ENCODE measurements at regions not wholly inside any gene's neighbourhood (a gene's known extent, or its start where the extent isn't known, plus 50 kb on each side); places are given as distances from the start of the nearest gene placed in this dataset.

DNA sequence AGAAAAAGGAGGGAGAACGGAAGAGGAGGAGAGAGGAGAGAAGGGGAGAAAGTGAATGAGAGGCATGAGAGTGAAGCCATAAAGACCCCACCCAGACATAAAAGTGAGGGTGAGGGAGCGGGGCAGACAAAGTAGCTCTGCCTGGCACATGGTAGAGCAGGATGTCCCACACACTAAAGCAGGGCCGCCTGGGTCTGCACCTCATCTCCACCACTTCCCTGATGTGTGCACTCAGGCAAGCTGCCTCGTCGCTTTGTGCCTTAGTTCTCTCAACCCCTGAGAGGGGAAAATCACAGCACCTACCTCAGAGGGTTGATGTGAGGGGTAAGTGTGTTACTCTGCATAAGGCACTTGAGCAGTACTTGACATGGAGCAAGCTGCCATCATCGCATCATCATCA lies 488.1 kb downstream of the COG6 start:
- Mint-ChIP-seq H3K9me3 (no peaks in the 10 kb centered on the region), H3K27me3 (ENCODE audit: low read depth) (no peaks in the 10 kb centered on the region), H3K4me1 (no peaks in the 10 kb centered on the region), H3K27ac (no peak overlapping the region), H3K36me3 (no peaks in the 10 kb centered on the region), H3K4me3 (no peak overlapping the region)
- CTCF ChIA-PET = interaction anchor here (3.5 kb wide), 1 partner anchor 74 kb away, joined by 26 read pairs; no protein-coding TSS in a partner anchor
- no peak for ATAC-seq
- POLR2A ChIA-PET = no interaction called here
- no peak for DNase-seq (ENCODE audit: low spot score)
- TF ChIP-seq, protein P1, sequence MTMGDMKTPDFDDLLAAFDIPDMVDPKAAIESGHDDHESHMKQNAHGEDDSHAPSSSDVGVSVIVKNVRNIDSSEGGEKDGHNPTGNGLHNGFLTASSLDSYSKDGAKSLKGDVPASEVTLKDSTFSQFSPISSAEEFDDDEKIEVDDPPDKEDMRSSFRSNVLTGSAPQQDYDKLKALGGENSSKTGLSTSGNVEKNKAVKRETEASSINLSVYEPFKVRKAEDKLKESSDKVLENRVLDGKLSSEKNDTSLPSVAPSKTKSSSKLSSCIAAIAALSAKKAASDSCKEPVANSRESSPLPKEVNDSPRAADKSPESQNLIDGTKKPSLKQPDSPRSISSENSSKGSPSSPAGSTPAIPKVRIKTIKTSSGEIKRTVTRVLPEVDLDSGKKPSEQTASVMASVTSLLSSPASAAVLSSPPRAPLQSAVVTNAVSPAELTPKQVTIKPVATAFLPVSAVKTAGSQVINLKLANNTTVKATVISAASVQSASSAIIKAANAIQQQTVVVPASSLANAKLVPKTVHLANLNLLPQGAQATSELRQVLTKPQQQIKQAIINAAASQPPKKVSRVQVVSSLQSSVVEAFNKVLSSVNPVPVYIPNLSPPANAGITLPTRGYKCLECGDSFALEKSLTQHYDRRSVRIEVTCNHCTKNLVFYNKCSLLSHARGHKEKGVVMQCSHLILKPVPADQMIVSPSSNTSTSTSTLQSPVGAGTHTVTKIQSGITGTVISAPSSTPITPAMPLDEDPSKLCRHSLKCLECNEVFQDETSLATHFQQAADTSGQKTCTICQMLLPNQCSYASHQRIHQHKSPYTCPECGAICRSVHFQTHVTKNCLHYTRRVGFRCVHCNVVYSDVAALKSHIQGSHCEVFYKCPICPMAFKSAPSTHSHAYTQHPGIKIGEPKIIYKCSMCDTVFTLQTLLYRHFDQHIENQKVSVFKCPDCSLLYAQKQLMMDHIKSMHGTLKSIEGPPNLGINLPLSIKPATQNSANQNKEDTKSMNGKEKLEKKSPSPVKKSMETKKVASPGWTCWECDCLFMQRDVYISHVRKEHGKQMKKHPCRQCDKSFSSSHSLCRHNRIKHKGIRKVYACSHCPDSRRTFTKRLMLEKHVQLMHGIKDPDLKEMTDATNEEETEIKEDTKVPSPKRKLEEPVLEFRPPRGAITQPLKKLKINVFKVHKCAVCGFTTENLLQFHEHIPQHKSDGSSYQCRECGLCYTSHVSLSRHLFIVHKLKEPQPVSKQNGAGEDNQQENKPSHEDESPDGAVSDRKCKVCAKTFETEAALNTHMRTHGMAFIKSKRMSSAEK (CRISPR knock-in tag; IDR thresholded peaks at IDR 0.05; ENCODE audit: borderline replicate concordance) = no peak

DNA sequence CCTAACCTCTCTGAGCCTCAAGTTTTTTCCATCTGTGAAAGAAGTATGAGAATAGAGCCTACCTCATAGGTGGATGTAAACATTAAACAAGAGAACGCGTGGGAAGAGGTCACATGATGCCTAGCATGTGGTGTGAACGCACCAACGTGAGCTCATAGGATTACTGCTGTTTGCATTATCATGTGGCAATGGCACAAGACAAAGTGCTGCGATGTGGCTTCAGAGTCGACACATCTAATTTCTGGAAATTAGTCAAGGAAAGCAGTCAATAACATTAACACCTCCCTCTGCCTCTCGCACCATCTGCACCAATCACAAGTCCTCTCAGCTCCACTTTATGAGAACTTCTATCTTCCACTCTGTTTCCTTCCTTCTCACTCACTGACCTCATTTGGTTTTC lies 489.7 kb downstream of the COG6 start:
- H3K36me3 Mint-ChIP-seq = no peaks in the 10 kb centered on the region
- no peak overlapping the region for H3K4me3 Mint-ChIP-seq
- ATAC-seq (no peak), DNase-seq (ENCODE audit: low spot score) (no peak)
- no peak overlapping the region for H3K27ac Mint-ChIP-seq
- H3K4me1 Mint-ChIP-seq = no peaks in the 10 kb centered on the region
- H3K27me3 Mint-ChIP-seq (ENCODE audit: low read depth) = no peaks in the 10 kb centered on the region
- CTCF ChIA-PET = interaction anchor here (3.5 kb wide), 1 partner anchor 76 kb away, joined by 26 read pairs; no protein-coding TSS in a partner anchor
- no peaks in the 10 kb centered on the region for H3K9me3 Mint-ChIP-seq
- TF ChIP-seq CREM (CRISPR knock-in tag; IDR thresholded peaks at IDR 0.05) = no peak
- TF ChIP-seq, protein P2, sequence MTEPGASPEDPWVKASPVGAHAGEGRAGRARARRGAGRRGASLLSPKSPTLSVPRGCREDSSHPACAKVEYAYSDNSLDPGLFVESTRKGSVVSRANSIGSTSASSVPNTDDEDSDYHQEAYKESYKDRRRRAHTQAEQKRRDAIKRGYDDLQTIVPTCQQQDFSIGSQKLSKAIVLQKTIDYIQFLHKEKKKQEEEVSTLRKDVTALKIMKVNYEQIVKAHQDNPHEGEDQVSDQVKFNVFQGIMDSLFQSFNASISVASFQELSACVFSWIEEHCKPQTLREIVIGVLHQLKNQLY (CRISPR knock-in tag; IDR thresholded peaks at IDR 0.05) = no peak
- TF ChIP-seq, protein P3, sequence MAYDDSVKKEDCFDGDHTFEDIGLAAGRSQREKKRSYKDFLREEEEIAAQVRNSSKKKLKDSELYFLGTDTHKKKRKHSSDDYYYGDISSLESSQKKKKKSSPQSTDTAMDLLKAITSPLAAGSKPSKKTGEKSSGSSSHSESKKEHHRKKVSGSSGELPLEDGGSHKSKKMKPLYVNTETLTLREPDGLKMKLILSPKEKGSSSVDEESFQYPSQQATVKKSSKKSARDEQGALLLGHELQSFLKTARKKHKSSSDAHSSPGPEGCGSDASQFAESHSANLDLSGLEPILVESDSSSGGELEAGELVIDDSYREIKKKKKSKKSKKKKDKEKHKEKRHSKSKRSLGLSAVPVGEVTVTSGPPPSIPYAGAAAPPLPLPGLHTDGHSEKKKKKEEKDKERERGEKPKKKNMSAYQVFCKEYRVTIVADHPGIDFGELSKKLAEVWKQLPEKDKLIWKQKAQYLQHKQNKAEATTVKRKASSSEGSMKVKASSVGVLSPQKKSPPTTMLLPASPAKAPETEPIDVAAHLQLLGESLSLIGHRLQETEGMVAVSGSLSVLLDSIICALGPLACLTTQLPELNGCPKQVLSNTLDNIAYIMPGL (CRISPR knock-in tag; IDR thresholded peaks at IDR 0.05) = no peak
- TF ChIP-seq, protein P4, sequence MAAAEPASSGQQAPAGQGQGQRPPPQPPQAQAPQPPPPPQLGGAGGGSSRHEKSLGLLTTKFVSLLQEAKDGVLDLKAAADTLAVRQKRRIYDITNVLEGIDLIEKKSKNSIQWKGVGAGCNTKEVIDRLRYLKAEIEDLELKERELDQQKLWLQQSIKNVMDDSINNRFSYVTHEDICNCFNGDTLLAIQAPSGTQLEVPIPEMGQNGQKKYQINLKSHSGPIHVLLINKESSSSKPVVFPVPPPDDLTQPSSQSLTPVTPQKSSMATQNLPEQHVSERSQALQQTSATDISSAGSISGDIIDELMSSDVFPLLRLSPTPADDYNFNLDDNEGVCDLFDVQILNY (CRISPR knock-in tag; IDR thresholded peaks at IDR 0.05) = no peak
- TF ChIP-seq, protein P5, sequence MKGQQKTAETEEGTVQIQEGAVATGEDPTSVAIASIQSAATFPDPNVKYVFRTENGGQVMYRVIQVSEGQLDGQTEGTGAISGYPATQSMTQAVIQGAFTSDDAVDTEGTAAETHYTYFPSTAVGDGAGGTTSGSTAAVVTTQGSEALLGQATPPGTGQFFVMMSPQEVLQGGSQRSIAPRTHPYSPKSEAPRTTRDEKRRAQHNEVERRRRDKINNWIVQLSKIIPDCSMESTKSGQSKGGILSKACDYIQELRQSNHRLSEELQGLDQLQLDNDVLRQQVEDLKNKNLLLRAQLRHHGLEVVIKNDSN (CRISPR knock-in tag; IDR thresholded peaks at IDR 0.05) = no peak
- TF ChIP-seq NFE2L1 (CRISPR knock-in tag; IDR thresholded peaks at IDR 0.05) = no peak
- TF ChIP-seq, protein P6, sequence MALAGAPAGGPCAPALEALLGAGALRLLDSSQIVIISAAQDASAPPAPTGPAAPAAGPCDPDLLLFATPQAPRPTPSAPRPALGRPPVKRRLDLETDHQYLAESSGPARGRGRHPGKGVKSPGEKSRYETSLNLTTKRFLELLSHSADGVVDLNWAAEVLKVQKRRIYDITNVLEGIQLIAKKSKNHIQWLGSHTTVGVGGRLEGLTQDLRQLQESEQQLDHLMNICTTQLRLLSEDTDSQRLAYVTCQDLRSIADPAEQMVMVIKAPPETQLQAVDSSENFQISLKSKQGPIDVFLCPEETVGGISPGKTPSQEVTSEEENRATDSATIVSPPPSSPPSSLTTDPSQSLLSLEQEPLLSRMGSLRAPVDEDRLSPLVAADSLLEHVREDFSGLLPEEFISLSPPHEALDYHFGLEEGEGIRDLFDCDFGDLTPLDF (CRISPR knock-in tag; IDR thresholded peaks at IDR 0.05) = no peak
- TF ChIP-seq IRF2 (CRISPR knock-in tag; IDR thresholded peaks at IDR 0.05; ENCODE audit: borderline replicate concordance, low read depth) = no peak
- no peak for TF ChIP-seq RELA (CRISPR knock-in tag; IDR thresholded peaks at IDR 0.05; ENCODE audit: borderline replicate concordance)
- TF ChIP-seq, protein P7, sequence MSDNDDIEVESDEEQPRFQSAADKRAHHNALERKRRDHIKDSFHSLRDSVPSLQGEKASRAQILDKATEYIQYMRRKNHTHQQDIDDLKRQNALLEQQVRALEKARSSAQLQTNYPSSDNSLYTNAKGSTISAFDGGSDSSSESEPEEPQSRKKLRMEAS (CRISPR knock-in tag; IDR thresholded peaks at IDR 0.05) = no peak
- TF ChIP-seq, protein P8, sequence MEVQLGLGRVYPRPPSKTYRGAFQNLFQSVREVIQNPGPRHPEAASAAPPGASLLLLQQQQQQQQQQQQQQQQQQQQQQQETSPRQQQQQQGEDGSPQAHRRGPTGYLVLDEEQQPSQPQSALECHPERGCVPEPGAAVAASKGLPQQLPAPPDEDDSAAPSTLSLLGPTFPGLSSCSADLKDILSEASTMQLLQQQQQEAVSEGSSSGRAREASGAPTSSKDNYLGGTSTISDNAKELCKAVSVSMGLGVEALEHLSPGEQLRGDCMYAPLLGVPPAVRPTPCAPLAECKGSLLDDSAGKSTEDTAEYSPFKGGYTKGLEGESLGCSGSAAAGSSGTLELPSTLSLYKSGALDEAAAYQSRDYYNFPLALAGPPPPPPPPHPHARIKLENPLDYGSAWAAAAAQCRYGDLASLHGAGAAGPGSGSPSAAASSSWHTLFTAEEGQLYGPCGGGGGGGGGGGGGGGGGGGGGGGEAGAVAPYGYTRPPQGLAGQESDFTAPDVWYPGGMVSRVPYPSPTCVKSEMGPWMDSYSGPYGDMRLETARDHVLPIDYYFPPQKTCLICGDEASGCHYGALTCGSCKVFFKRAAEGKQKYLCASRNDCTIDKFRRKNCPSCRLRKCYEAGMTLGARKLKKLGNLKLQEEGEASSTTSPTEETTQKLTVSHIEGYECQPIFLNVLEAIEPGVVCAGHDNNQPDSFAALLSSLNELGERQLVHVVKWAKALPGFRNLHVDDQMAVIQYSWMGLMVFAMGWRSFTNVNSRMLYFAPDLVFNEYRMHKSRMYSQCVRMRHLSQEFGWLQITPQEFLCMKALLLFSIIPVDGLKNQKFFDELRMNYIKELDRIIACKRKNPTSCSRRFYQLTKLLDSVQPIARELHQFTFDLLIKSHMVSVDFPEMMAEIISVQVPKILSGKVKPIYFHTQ (CRISPR knock-in tag; IDR thresholded peaks at IDR 0.05) = no peak
- no peak for TF ChIP-seq ZNF416 (CRISPR knock-in tag; IDR thresholded peaks at IDR 0.05)
- TF ChIP-seq, protein P9, sequence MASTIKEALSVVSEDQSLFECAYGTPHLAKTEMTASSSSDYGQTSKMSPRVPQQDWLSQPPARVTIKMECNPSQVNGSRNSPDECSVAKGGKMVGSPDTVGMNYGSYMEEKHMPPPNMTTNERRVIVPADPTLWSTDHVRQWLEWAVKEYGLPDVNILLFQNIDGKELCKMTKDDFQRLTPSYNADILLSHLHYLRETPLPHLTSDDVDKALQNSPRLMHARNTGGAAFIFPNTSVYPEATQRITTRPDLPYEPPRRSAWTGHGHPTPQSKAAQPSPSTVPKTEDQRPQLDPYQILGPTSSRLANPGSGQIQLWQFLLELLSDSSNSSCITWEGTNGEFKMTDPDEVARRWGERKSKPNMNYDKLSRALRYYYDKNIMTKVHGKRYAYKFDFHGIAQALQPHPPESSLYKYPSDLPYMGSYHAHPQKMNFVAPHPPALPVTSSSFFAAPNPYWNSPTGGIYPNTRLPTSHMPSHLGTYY (CRISPR knock-in tag; IDR thresholded peaks at IDR 0.05) = no peak
- TF ChIP-seq FOXK1 (CRISPR knock-in tag; IDR thresholded peaks at IDR 0.05) = no peak
- POLR2A ChIA-PET = no interaction called here
